ENCODE measurements at regions not wholly inside any gene's neighbourhood (a gene's known extent, or its start where the extent isn't known, plus 50 kb on each side); places are given as distances from the start of the nearest gene placed in this dataset.

- POLR2A ChIA-PET = no interaction called here
- no peaks in the 10 kb centered on the region; the same call in 1 of the 2 replicates for H3K4me1 ChIP-seq (ENCODE audit: control insufficient read depth, insufficient read depth, low read length)
- H3K27ac ChIP-seq (ENCODE audit: low read length) = no peak overlapping the region
- no peak for TF ChIP-seq TCF7L2 (IDR thresholded peaks at IDR 0.05; ENCODE audit: low read depth, low read length)
- no peak for TF ChIP-seq POLR2AphosphoS5 (IDR thresholded peaks at IDR 0.05; ENCODE audit: low read depth, low read length)
- no peak for TF ChIP-seq SIN3A (IDR thresholded peaks at IDR 0.05; ENCODE audit: borderline replicate concordance, insufficient read depth, low read depth, low read length)
- TF ChIP-seq REST (IDR thresholded peaks at IDR 0.05; ENCODE audit: insufficient read depth in 1 of 2, low read depth in 2 of 2, low read length in 1 of 2) = no peak
- no peak for TF ChIP-seq CTCF (IDR thresholded peaks at IDR 0.05)
- BruUV-seq (replicated peaks) = no TSS peak
- H3K27me3 ChIP-seq (ENCODE audit: control insufficient read depth, insufficient read depth, low read length) = no peaks in the 10 kb centered on the region
- no peaks in the 10 kb centered on the region for H3K9me3 ChIP-seq (ENCODE audit: control insufficient read depth, insufficient read depth, low read depth, low read length)
- H3K4me3 ChIP-seq (ENCODE audit: low read depth in 2 of 2, low read length in 2 of 2) = no peak overlapping the region
- intact Hi-C loops (cut with micrococcal nuclease; ENCODE audit: unreplicated experiment) (no loop called here), in situ Hi-C loops (cut with HindIII; ENCODE audit: low pct_unique_long_range_greater_than_20kb, low sequenced_read_pairs) (no loop called here)
- H3K36me3 ChIP-seq (ENCODE audit: control insufficient read depth, insufficient read depth, low read length) = no peaks in the 10 kb centered on the region
- CTCF ChIA-PET = interaction anchor here (0.6 kb wide), 1 partner anchor 448 kb away, joined by 4 read pairs; no protein-coding TSS in a partner anchor
- no peak for DNase-seq (ENCODE audit: low read depth, low spot score)
- ATAC-seq = no peak; the same call in 1 of the 2 replicates
Measured at GRCh38 chr2:10499275-10499907, 51.3 kb upstream of the ODC1 start.

- BruUV-seq (replicated peaks) = no TSS peak
- in situ Hi-C loops (cut with HindIII; ENCODE audit: low pct_unique_long_range_greater_than_20kb, low sequenced_read_pairs) = no loop called here
- POLR2A ChIA-PET = no interaction called here
- H3K27me3 ChIP-seq (ENCODE audit: control insufficient read depth, insufficient read depth, low read length) = no peaks in the 10 kb centered on the region
- H3K36me3 ChIP-seq (ENCODE audit: control insufficient read depth, insufficient read depth, low read length) = no peaks in the 10 kb centered on the region
- ATAC-seq (no peak), DNase-seq (ENCODE audit: low read depth, low spot score) (no peak)
- TF ChIP-seq POLR2AphosphoS5 (IDR thresholded peaks at IDR 0.05; ENCODE audit: low read depth, low read length) (no peak), SIN3A (IDR thresholded peaks at IDR 0.05; ENCODE audit: borderline replicate concordance, insufficient read depth, low read depth, low read length) (no peak), CTCF (IDR thresholded peaks at IDR 0.05) (no peak)
- H3K9me3 ChIP-seq (ENCODE audit: control insufficient read depth, insufficient read depth, low read depth, low read length) = no peaks in the 10 kb centered on the region
- intact Hi-C loops (cut with micrococcal nuclease; ENCODE audit: unreplicated experiment) = no loop called here
- peaks cover 5% of the 10 kb centered on the region; the same call in 1 of the 2 replicates for H3K4me1 ChIP-seq (ENCODE audit: control insufficient read depth, insufficient read depth, low read length)
- no peak overlapping the region for H3K4me3 ChIP-seq (ENCODE audit: low read depth in 2 of 2, low read length in 2 of 2)
- CTCF ChIA-PET = interaction anchor here (0.6 kb wide), 1 partner anchor 448 kb away, joined by 4 read pairs; no protein-coding TSS in a partner anchor
- no peak overlapping the region for H3K27ac ChIP-seq (ENCODE audit: low read length)
Measured at GRCh38 chr2:10498525-10499274, 50.6 kb upstream of the ODC1 start.
